ENCODE measurements at regions not wholly inside any gene's neighbourhood (a gene's known extent, or its start where the extent isn't known, plus 50 kb on each side); places are given as distances from the start of the nearest gene placed in this dataset.

- TF ChIP-seq ATF3 (IDR thresholded peaks at IDR 0.05; ENCODE audit: borderline replicate concordance, extremely low read depth, low read depth, low read length), result no peak
- no peak for TF ChIP-seq RBBP5 (conservative IDR thresholded peaks at IDR 0.05)
- no peak for TF ChIP-seq SREBF1 (IDR thresholded peaks at IDR 0.05; ENCODE audit: low read length)
- TF ChIP-seq PAX5 (IDR thresholded peaks at IDR 0.05; ENCODE audit: borderline replicate concordance, low read depth, low read length), result peak; percentile 90
- TF ChIP-seq EGR1 (IDR thresholded peaks at IDR 0.05; ENCODE audit: borderline replicate concordance in 1 of 2, low read depth in 2 of 2, low read length in 2 of 2), result no peak
- TF ChIP-seq MEF2A (IDR thresholded peaks at IDR 0.05; ENCODE audit: insufficient read depth, low read depth, low read length), result peak; percentile 83
- no peak for TF ChIP-seq HCFC1 (IDR thresholded peaks at IDR 0.05; ENCODE audit: low read length)
- TF ChIP-seq RFX5 (IDR thresholded peaks at IDR 0.05; ENCODE audit: low read depth, low read length), result no peak
- TF ChIP-seq SMAD1 (IDR thresholded peaks at IDR 0.05; ENCODE audit: low read depth, partially characterized antibody), result no peak
- TF ChIP-seq TARDBP (IDR thresholded peaks at IDR 0.05; ENCODE audit: borderline replicate concordance), result no peak
- TF ChIP-seq NRF1 (conservative IDR thresholded peaks at IDR 0.05; ENCODE audit: low read depth, low read length), result no peak
- TF ChIP-seq SIX5 (IDR thresholded peaks at IDR 0.05; ENCODE audit: low read depth, low read length, severe bottlenecking), result no peak
- no peak for TF ChIP-seq FOS (IDR thresholded peaks at IDR 0.05; ENCODE audit: borderline replicate concordance, extremely low read depth, insufficient read length)
- TF ChIP-seq NFYA (IDR thresholded peaks at IDR 0.05; ENCODE audit: borderline replicate concordance, low read depth, low read length), result no peak
- peak; percentile 95 for TF ChIP-seq BCL11A (IDR thresholded peaks at IDR 0.05; ENCODE audit: low read depth, low read length)
- TF ChIP-seq TCF3 (IDR thresholded peaks at IDR 0.05; ENCODE audit: borderline replicate concordance, insufficient read depth, low read depth, low read length), result peak; percentile 91; the same call in 1 of the 2 replicates
- peak in 1 of 2 experiments; percentile 47; a peak in 1 of 4 replicates for TF ChIP-seq CEBPB (IDR thresholded peaks at IDR 0.05; ENCODE audit: borderline replicate concordance in 1 of 2, low read depth in 2 of 2, low read length in 2 of 2)
- TF ChIP-seq STAT1 (conservative IDR thresholded peaks at IDR 0.05), result no peak
- TF ChIP-seq, protein P1, sequence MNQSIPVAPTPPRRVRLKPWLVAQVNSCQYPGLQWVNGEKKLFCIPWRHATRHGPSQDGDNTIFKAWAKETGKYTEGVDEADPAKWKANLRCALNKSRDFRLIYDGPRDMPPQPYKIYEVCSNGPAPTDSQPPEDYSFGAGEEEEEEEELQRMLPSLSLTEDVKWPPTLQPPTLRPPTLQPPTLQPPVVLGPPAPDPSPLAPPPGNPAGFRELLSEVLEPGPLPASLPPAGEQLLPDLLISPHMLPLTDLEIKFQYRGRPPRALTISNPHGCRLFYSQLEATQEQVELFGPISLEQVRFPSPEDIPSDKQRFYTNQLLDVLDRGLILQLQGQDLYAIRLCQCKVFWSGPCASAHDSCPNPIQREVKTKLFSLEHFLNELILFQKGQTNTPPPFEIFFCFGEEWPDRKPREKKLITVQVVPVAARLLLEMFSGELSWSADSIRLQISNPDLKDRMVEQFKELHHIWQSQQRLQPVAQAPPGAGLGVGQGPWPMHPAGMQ (IDR thresholded peaks at IDR 0.05; ENCODE audit: borderline replicate concordance), result no peak
- TF ChIP-seq EZH2 (IDR thresholded peaks at IDR 0.05; ENCODE audit: borderline replicate concordance, control insufficient read depth, low read depth, low read length), result no peak
- TF ChIP-seq PML (IDR thresholded peaks at IDR 0.05; ENCODE audit: low read length), result 0 out of 2 replicates have a peak, but pooled peaks have one; percentile 70
- no peak for TF ChIP-seq KLF5 (IDR thresholded peaks at IDR 0.05; ENCODE audit: partially characterized antibody)
- TF ChIP-seq MXI1 (IDR thresholded peaks at IDR 0.05; ENCODE audit: low read depth, low read length), result no peak
- TF ChIP-seq NFXL1 (IDR thresholded peaks at IDR 0.05; ENCODE audit: borderline replicate concordance), result no peak
- TF ChIP-seq IKZF2 (IDR thresholded peaks at IDR 0.05), result peak; percentile 81 to 88
- TF ChIP-seq ETV6 (conservative IDR thresholded peaks at IDR 0.05 in 1 of 2, IDR thresholded peaks at IDR 0.05 in 1 of 2; ENCODE audit: borderline replicate concordance in 1 of 2, low read depth in 1 of 2), result peak in 1 of 2 experiments; percentile 90; a peak in 2 of 4 replicates
- TF ChIP-seq, protein P2, sequence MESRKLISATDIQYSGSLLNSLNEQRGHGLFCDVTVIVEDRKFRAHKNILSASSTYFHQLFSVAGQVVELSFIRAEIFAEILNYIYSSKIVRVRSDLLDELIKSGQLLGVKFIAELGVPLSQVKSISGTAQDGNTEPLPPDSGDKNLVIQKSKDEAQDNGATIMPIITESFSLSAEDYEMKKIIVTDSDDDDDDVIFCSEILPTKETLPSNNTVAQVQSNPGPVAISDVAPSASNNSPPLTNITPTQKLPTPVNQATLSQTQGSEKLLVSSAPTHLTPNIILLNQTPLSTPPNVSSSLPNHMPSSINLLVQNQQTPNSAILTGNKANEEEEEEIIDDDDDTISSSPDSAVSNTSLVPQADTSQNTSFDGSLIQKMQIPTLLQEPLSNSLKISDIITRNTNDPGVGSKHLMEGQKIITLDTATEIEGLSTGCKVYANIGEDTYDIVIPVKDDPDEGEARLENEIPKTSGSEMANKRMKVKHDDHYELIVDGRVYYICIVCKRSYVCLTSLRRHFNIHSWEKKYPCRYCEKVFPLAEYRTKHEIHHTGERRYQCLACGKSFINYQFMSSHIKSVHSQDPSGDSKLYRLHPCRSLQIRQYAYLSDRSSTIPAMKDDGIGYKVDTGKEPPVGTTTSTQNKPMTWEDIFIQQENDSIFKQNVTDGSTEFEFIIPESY (IDR thresholded peaks at IDR 0.05), result no peak
- no peak for TF ChIP-seq SUPT20H (IDR thresholded peaks at IDR 0.05; ENCODE audit: borderline replicate concordance, control insufficient read depth, low read depth, low read length)
These were observed 162.1 kb downstream of the SMIM20 start (continued) for GRCh38 chr4:26076000-26076587.
